Thoracic aorta (tissue), 2 donors: ENCODE measurements at regions not wholly inside any gene's neighbourhood (a gene's known extent, or its start where the extent isn't known, plus 50 kb on each side); places are given as distances from the start of the nearest gene placed in this dataset.

Source experiments
- ATAC-seq: fragments of 150-250 bp; one replicate; pipeline ENCODE4 v1.8.0; 2017; ENCODE audit warnings: low read depth; ENCODE audit not compliant: insufficient number of reproducible peaks, low FRiP score
- DNase-seq: peaks from one replicate; pipeline ENCODE4 v3.0.0-alpha.2; 2020; ENCODE audit warnings: low spot score
- H3K27ac ChIP-seq, 2 donors: fragments of 200-600 bp; sonication (generic); 1 replicate in 1 of 2; 2 replicates in 1 of 2; pipeline ENCODE4 v1.5.1; 2016; ENCODE audit warnings: mild to moderate bottlenecking in 2 of 2, moderate library complexity in 2 of 2
- H3K27me3 ChIP-seq: fragments of 200-600 bp; sonication (generic); replicated peaks from 2 replicates; pipeline ENCODE4 v1.6.0; 2016; ENCODE audit warnings: mild to moderate bottlenecking; ENCODE audit not compliant: insufficient read depth
- H3K36me3 ChIP-seq: fragments of 200-600 bp; sonication (generic); one replicate; pipeline ENCODE4 v1.5.1; 2016
- H3K4me1 ChIP-seq, 2 donors: fragments of 200-600 bp; sonication (generic); 1 replicate in 1 of 2; 2 replicates in 1 of 2; pipeline versions ENCODE4 v1.5.1 to v1.6.0; 2016; ENCODE audit warnings: low read depth in 2 of 2, mild to moderate bottlenecking in 1 of 2; ENCODE audit not compliant: control insufficient read depth in 1 of 2
- H3K4me3 ChIP-seq: fragments of 200-600 bp; sonication (generic); 2 replicates; pipeline ENCODE4 v1.5.1; 2016; ENCODE audit warnings: mild to moderate bottlenecking
- H3K9me3 ChIP-seq: fragments of 200-600 bp; sonication (generic); 2 replicates; pipeline ENCODE4 v1.5.1; 2016
- TF ChIP-seq, protein P1 (sequence below): fragments of 200-600 bp; sonication (generic); IDR thresholded peaks from one replicate; pipeline ENCODE4 v1.5.1; 2019; ENCODE audit warnings: antibody characterized with exemption

DNA sequence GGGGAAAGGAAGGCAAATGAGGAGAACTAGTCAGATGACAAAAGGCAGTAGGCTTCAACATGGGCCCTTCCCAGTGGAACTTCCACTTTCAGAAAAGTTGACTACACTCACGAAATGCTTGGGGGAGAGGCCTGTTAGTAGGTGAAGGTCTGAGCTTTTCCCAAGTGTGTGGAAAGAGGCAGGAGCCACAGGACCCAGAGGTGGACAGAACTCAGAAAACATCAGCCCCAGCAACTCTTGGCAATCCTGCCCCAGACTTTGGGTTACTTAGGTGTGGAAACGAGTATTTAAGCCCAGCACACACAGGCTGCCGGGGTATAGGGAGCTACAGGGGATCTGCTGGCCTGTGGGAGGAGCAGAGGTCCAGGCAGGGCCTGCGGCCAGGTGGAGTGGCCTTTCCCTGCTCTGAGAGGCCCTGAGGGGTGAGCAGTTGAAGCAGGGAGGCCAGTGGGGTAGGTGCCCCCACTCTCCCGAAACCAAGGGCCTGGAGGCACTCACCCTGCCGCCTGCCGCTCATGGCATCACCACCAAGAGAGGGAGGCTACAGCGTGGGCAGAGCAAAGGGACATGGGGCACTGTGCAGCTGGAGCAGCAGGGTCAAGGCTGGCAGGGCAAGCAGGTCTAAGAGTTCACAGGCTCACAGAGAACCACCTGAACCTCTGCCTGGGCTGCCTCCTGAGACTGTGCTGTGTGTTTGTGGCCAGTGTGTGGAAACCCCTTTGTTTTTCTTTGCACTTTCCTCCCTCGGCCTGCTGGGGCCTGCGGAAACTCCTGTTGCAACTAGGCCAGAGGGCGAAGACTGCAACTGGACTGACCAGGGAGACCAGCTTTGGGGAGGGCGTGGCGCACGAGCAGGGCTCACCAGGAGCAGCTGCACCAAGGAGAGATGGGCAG lies 130.7 kb upstream of the SERTAD2 start:
- no peak for ATAC-seq
- H3K9me3 ChIP-seq, result no peaks in the 10 kb centered on the region
- no peak overlapping the region for H3K27ac ChIP-seq
- TF ChIP-seq, protein P1, sequence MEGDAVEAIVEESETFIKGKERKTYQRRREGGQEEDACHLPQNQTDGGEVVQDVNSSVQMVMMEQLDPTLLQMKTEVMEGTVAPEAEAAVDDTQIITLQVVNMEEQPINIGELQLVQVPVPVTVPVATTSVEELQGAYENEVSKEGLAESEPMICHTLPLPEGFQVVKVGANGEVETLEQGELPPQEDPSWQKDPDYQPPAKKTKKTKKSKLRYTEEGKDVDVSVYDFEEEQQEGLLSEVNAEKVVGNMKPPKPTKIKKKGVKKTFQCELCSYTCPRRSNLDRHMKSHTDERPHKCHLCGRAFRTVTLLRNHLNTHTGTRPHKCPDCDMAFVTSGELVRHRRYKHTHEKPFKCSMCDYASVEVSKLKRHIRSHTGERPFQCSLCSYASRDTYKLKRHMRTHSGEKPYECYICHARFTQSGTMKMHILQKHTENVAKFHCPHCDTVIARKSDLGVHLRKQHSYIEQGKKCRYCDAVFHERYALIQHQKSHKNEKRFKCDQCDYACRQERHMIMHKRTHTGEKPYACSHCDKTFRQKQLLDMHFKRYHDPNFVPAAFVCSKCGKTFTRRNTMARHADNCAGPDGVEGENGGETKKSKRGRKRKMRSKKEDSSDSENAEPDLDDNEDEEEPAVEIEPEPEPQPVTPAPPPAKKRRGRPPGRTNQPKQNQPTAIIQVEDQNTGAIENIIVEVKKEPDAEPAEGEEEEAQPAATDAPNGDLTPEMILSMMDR, result no peak
- no peaks in the 10 kb centered on the region for H3K36me3 ChIP-seq
- H3K4me1 ChIP-seq, result no peaks in the 10 kb centered on the region
- H3K4me3 ChIP-seq, result no peak overlapping the region
- no peaks in the 10 kb centered on the region for H3K27me3 ChIP-seq
- no peak for DNase-seq

DNA sequence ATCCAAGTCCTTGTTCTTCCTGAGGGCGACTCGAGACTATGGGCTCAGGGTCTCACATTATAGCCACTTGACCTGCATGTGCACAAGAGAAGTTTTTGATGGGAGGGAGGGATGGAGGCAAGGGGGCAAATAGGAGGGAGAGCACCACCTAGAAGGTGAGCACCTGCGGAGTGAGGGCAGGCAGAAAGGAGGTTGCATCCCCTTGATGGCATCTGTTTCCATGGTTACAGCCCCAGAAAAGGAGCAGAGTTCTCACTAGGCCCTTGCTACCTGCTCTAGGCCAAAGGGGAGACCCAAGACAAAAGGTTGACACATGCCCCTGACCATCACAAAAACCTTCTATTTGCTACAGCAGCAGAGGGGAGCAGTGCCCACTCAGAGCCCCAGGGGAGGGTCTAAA lies 131.5 kb upstream of the SERTAD2 start:
- no peak overlapping the region for H3K4me3 ChIP-seq
- no peaks in the 10 kb centered on the region for H3K9me3 ChIP-seq
- H3K27me3 ChIP-seq, result no peaks in the 10 kb centered on the region
- H3K4me1 ChIP-seq, result no peaks in the 10 kb centered on the region
- no peak overlapping the region for H3K27ac ChIP-seq
- ATAC-seq (no peak), DNase-seq (no peak)
- TF ChIP-seq, protein P1, result no peak
- H3K36me3 ChIP-seq, result no peaks in the 10 kb centered on the region

DNA sequence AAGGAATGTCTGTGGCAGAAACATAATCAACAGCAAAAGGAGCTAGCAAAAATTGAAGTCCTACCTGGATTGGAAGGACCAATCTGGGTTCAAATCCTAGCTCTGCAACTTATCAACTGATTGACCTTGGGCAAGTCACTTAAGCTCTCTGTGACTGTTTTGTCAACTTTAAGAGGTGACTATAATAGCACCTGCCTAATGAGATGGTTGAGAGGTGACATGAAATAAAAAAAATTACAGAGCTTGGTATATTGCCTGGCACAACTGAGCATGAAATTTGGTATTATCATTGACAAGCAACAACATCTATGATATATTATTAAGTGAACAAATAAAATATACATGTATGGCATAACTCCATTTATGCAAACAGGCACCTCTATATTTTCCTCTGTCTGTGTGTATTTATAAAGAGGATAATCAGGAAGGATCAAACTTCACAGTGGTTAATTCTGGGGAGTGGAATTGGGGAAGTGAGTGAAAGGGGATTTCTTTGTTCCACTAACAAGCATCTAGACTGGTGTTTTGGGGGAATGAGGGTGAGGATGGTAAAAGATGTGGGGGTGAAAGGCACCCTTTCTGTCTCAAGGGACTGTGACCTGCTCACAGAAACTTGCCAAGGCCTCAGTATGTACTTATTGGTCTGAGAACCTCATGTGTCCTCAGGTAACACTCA lies 132.8 kb upstream of the SERTAD2 start:
- Histone ChIP-seq H3K9me3 (no peaks in the 10 kb centered on the region), H3K36me3 (no peaks in the 10 kb centered on the region), H3K27ac (no peak overlapping the region), H3K4me1 (no peaks in the 10 kb centered on the region), H3K4me3 (no peak overlapping the region), H3K27me3 (no peaks in the 10 kb centered on the region)
- DNase-seq (no peak), ATAC-seq (no peak)
- TF ChIP-seq, protein P1, result no peak

DNA sequence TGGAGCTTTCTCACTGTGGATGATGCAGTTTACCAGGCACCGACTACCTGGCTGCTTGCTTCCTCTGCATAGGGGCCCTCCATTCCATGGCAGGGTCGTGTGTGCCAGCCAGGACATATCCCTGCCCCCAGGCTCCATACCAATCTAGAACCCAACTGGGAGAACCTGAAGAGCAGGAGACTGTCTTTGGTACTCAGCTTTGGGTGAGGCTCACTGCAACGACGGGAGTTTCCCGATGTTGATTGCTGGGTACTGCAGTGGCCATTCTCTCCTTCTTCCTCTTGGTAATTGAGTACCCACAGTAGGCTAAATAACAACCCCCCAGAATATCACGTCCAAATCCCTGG lies 133.3 kb upstream of the SERTAD2 start:
- Histone ChIP-seq H3K9me3 (no peaks in the 10 kb centered on the region), H3K27ac (no peak overlapping the region), H3K4me1 (no peaks in the 10 kb centered on the region), H3K4me3 (no peak overlapping the region), H3K36me3 (no peaks in the 10 kb centered on the region), H3K27me3 (no peaks in the 10 kb centered on the region)
- TF ChIP-seq, protein P1, result no peak
- DNase-seq (no peak), ATAC-seq (no peak)

DNA sequence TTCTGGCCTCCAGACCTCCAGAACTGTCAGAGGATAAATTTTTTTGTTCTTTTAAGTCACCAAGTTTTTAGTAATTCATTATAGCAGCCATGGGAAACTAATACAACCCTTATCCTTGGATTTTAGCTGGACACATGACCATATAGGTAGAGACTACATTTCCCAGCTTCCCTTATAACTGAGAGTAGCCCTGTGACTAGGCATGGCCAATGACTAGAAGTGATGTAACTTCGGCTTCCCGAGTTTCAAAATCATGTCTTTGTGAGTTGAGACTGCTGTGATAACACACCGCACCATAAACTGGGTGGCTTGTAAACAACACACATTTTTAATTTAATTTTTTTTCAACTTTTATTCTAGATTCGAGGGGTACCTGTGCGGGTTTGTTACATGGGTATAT lies 134.0 kb upstream of the SERTAD2 start:
- no peaks in the 10 kb centered on the region for H3K36me3 ChIP-seq
- H3K27ac ChIP-seq, result no peak overlapping the region
- no peak overlapping the region for H3K4me3 ChIP-seq
- H3K27me3 ChIP-seq, result no peaks in the 10 kb centered on the region
- no peak for DNase-seq
- TF ChIP-seq, protein P1, result no peak
- no peaks in the 10 kb centered on the region for H3K4me1 ChIP-seq
- no peaks in the 10 kb centered on the region for H3K9me3 ChIP-seq
- no peak for ATAC-seq
